ES-I3 (cell line): ENCODE measurements at regions not wholly inside any gene's neighbourhood (a gene's known extent, or its start where the extent isn't known, plus 50 kb on each side); places are given as distances from the start of the nearest gene placed in this dataset.

ENCODE experiments used
- H3K36me3 ChIP-seq: 2 replicates; pipeline ENCODE4 v1.6.1; 2013; ENCODE audit warnings: mild to moderate bottlenecking, low read length, control low read depth, moderate library complexity; ENCODE audit not compliant: insufficient read depth
- H3K4me1 ChIP-seq: 2 replicates; pipeline ENCODE4 v1.6.1; 2013; ENCODE audit warnings: mild to moderate bottlenecking, control low read depth, low read length; ENCODE audit not compliant: insufficient read depth
- H3K9ac ChIP-seq: 2 replicates; pipeline ENCODE4 v1.6.1; 2013; ENCODE audit warnings: low read depth, mild to moderate bottlenecking, low read length, moderate library complexity
- H3K9me3 ChIP-seq: 2 replicates; pipeline ENCODE4 v1.6.1; 2013; ENCODE audit warnings: mild to moderate bottlenecking, low read length, moderate library complexity; ENCODE audit not compliant: control insufficient read depth, insufficient read depth

GRCh38 chr1:81053826-81054225 is 746.9 kb upstream of the ADGRL2 start:
- H3K9ac ChIP-seq, result no peak overlapping the region
- H3K4me1 ChIP-seq, result no peaks in the 10 kb centered on the region
- no peaks in the 10 kb centered on the region for H3K9me3 ChIP-seq
- no peaks in the 10 kb centered on the region for H3K36me3 ChIP-seq

GRCh38 chr1:81052162-81052561 is 748.6 kb upstream of the ADGRL2 start:
- H3K9ac ChIP-seq, result no peak overlapping the region
- H3K36me3 ChIP-seq, result no peaks in the 10 kb centered on the region
- H3K4me1 ChIP-seq, result no peaks in the 10 kb centered on the region
- no peaks in the 10 kb centered on the region for H3K9me3 ChIP-seq

- Histone ChIP-seq H3K36me3 (no peaks in the 10 kb centered on the region), H3K9me3 (no peaks in the 10 kb centered on the region), H3K9ac (no peak overlapping the region), H3K4me1 (no peaks in the 10 kb centered on the region; the same call in 1 of the 2 replicates)
These were observed 750.3 kb upstream of the ADGRL2 start for GRCh38 chr1:81050390-81050789.

DNA sequence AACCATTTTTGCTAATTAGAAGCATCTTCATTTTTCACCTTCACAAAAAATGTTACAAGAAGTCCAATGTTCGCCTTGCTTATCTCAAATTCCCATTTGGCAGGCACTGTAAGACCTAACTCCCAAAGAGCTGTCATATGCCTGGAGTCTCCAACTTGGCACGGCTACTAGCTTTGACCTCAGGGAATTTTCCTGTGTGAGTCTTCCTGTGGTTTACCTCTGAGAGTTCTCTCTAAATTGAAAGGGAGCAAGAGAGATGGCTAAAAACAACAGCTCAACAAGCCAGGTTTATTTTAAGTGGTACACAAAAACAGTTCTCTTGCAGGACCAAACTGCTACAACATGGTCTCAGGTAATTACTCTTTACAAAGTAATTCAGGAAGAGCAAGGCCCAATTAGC is 756.0 kb upstream of the ADGRL2 start:
- no peak overlapping the region for H3K9ac ChIP-seq
- no peaks in the 10 kb centered on the region for H3K36me3 ChIP-seq
- no peaks in the 10 kb centered on the region for H3K9me3 ChIP-seq
- H3K4me1 ChIP-seq, result peaks cover 8% of the 10 kb centered on the region; the same call in 1 of the 2 replicates

DNA sequence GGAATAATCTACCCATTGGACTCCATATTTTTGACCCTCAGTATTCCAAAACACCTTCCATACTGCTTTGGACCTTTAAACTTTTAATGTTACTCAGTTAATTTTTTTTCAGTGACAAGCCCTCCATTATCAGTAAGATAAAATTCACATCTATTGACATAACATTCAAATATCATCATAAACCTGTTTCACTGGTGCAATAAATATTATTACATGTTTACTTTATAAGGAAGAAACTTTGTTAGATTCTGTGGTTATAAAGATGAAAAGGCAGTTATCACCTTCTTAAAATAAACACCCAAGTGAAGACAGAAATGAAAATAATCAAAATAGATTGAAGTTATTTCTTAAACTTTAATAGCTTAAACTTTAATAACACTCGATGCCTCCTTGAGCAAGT is 758.5 kb upstream of the ADGRL2 start:
- H3K9me3 ChIP-seq, result no peaks in the 10 kb centered on the region
- H3K36me3 ChIP-seq, result no peaks in the 10 kb centered on the region
- H3K9ac ChIP-seq, result no peak overlapping the region
- H3K4me1 ChIP-seq, result peaks cover 8% of the 10 kb centered on the region; the same call in 1 of the 2 replicates

DNA sequence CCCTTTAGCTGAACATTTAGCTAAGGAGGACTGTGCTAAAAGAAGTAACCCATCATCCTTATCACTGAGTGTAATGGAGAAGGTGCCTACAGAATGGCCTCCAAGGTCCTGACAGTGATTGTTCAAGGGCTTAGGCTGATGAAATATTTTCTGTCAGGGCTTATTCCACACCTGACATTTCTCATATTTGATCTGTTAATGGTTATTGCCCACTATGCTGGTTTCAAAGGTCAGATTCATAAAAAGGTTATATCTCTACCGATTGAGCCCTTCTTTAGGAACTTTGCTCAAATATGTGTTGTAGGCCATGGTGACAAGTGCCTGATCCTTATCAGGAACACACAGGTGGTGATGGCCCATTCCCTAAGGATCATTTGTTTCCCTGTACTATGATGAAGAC is 766.4 kb upstream of the ADGRL2 start:
- no peak overlapping the region for H3K9ac ChIP-seq
- no peaks in the 10 kb centered on the region for H3K9me3 ChIP-seq
- no peaks in the 10 kb centered on the region for H3K4me1 ChIP-seq
- H3K36me3 ChIP-seq, result no peaks in the 10 kb centered on the region

DNA sequence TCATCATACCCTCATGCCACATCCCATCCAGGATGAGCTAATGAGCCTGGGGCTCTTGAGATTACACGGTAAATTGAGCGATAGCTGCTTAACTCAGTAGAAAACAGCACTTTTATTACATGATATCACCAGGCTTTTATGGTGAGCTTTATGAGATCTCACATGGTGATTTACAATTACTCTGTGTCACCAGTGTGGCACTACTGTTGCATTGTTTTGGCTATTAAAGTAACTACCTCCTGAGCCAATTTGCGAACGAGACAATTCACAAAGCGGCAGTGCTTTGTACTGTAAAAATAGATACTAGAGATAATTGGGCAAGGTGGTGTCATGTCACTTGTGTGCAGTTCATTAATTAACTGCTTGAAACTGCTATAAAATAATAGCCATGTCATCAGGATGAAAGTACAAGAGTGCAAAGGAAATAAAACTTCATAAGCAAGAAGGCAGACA is 767.7 kb upstream of the ADGRL2 start:
- no peaks in the 10 kb centered on the region for H3K4me1 ChIP-seq
- no peaks in the 10 kb centered on the region for H3K36me3 ChIP-seq
- H3K9me3 ChIP-seq, result no peaks in the 10 kb centered on the region
- H3K9ac ChIP-seq, result no peak overlapping the region

DNA sequence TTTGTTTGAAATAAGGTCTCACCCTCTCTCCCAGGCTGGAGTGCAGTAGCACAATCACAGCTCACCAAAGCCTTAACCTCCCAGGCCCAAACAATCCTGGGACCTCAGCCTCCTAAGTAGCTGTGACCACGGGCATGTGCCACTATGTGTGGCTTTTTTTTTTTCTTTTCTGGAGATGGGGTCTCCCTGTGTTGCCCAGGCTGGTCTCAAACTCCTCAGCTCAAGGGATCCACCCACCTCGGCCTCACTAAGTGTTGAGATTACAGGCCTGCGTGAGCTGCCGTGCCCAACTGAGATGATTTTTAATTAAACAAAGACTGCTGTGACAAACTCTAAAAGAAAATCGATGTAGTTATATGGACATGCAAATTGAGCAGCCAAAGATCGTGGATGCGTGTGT is 768.4 kb upstream of the ADGRL2 start:
- Histone ChIP-seq H3K9ac (no peak overlapping the region), H3K9me3 (no peaks in the 10 kb centered on the region), H3K36me3 (no peaks in the 10 kb centered on the region)

GRCh38 chr1:81030441-81030840 is 770.3 kb upstream of the ADGRL2 start:
- Histone ChIP-seq H3K9ac (no peak overlapping the region), H3K4me1 (no peaks in the 10 kb centered on the region), H3K36me3 (no peaks in the 10 kb centered on the region), H3K9me3 (no peaks in the 10 kb centered on the region)

More for the DNA sequence above, 768.4 kb upstream of the ADGRL2 start:
- no peaks in the 10 kb centered on the region for H3K4me1 ChIP-seq

GRCh38 chr1:81029266-81029665 is 771.5 kb upstream of the ADGRL2 start:
- no peaks in the 10 kb centered on the region for H3K9me3 ChIP-seq
- no peak overlapping the region for H3K9ac ChIP-seq
- no peaks in the 10 kb centered on the region for H3K36me3 ChIP-seq
- no peaks in the 10 kb centered on the region for H3K4me1 ChIP-seq

- no peaks in the 10 kb centered on the region for H3K36me3 ChIP-seq
- H3K9me3 ChIP-seq, result 0 out of 2 replicates have a peak, but pooled peaks cover 3% of the 10 kb centered on the region
- no peak overlapping the region for H3K9ac ChIP-seq
- 0 out of 2 replicates have a peak, but pooled peaks cover 3% of the 10 kb centered on the region for H3K4me1 ChIP-seq
These were observed 777.5 kb upstream of the ADGRL2 start for GRCh38 chr1:81023187-81023724.

GRCh38 chr1:81021134-81021533 is 779.6 kb upstream of the ADGRL2 start:
- H3K9me3 ChIP-seq, result 0 out of 2 replicates have a peak, but pooled peaks cover 3% of the 10 kb centered on the region
- H3K9ac ChIP-seq, result no peak overlapping the region
- H3K36me3 ChIP-seq, result no peaks in the 10 kb centered on the region
- H3K4me1 ChIP-seq, result 0 out of 2 replicates have a peak, but pooled peaks cover 3% of the 10 kb centered on the region

DNA sequence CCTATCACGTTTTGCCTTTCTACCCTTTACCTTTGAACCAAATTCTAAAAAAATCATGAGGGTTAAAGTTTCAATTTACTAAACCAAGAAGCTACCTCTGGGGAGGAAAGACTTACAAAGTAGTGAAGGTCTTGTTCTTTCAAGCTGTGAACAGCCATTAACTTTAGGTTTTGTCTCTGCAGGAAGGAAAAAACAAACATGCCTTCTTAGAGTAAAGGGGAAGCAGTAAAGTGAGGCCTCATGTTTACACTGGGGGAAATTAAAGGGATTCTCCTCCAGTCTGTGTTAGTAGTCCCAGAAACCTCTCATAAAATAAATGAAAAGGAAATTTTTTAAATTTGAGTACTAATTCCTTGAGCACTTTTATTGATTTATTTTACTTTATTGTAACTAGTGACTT is 780.2 kb upstream of the ADGRL2 start:
- Histone ChIP-seq H3K9me3 (0 out of 2 replicates have a peak, but pooled peaks cover 3% of the 10 kb centered on the region), H3K36me3 (no peaks in the 10 kb centered on the region), H3K9ac (no peak overlapping the region), H3K4me1 (0 out of 2 replicates have a peak, but pooled peaks cover 3% of the 10 kb centered on the region)

DNA sequence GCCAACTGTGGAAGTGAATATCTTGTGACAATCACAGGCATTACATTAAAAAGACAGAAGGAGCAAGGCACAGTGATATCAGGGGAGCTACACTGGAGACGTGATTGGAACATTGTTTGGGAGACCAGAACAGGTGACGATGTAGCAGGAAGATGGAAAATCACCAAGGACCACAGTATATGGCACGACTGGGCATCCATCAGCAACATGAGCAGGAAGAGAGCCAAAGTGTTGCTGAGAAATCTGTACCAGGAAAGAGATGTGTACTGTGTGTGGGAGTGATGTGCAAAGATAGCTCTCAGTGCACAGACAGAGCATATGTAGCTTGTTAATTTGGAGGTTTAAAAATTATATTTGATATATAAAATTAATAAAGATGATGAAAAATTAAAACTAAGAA is 790.6 kb upstream of the ADGRL2 start:
- Histone ChIP-seq H3K9me3 (no peaks in the 10 kb centered on the region), H3K36me3 (no peaks in the 10 kb centered on the region), H3K4me1 (no peaks in the 10 kb centered on the region), H3K9ac (no peak overlapping the region)

DNA sequence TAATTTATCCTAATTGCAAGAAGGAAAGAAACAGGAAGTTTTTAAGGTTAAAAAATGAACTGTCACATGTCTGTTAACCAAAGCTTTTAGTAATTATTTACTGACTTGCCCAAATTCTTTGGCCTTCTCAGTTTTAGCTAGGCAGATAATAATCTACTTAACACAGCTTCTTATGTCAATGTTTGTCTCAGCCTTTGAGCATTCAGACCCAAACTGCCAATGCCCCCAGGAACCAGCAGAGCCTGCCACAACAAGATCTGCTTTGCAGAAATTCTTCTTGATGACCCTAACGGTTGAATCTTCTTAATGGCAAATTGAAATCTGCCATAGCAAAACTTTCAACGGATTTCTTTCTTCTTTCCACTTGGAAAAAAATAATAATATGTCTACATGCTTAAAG is 792.4 kb upstream of the ADGRL2 start:
- H3K36me3 ChIP-seq, result no peaks in the 10 kb centered on the region
- H3K9ac ChIP-seq, result no peak overlapping the region
- H3K9me3 ChIP-seq, result no peaks in the 10 kb centered on the region
- no peaks in the 10 kb centered on the region for H3K4me1 ChIP-seq
